ENCODE measurements at regions not wholly inside any gene's neighbourhood (a gene's known extent, or its start where the extent isn't known, plus 50 kb on each side); places are given as distances from the start of the nearest gene placed in this dataset.
"Not testable (repeated sequence)": the region's sequence is repeated elsewhere in the genome, so short reads cannot be mapped to it uniquely, and the experiment has no call there.

- no peaks in the 10 kb centered on the region for H3K27me3 ChIP-seq (ENCODE audit: low read depth, low read length)
Measured at GRCh38 chr12:16844875-16845274, 238.9 kb upstream of the LMO3 start.

GRCh38 chr12:16833376-16834015 lies 227.5 kb upstream of the LMO3 start:
- Histone ChIP-seq H3K27me3 (ENCODE audit: low read depth, low read length) (no peaks in the 10 kb centered on the region), H3K4me1 (ENCODE audit: control insufficient read depth in 1 of 2, insufficient read depth in 2 of 2, low read length in 2 of 2) (no peaks in the 10 kb centered on the region), H3K36me3 (ENCODE audit: control insufficient read depth in 1 of 2, insufficient read depth in 2 of 2, low read length in 2 of 2) (no peaks in the 10 kb centered on the region), H3K9me3 (ENCODE audit: control insufficient read depth in 1 of 2, low read length in 2 of 2) (no peaks in the 10 kb centered on the region), H3K27ac (ENCODE audit: low read length) (no peak overlapping the region), H3K4me3 (ENCODE audit: low read depth in 1 of 2, low read length in 2 of 2) (no peak overlapping the region)

More at GRCh38 chr12:16844875-16845274, 238.9 kb upstream of the LMO3 start:
- Histone ChIP-seq H3K4me1 (ENCODE audit: control insufficient read depth in 1 of 2, insufficient read depth in 2 of 2, low read length in 2 of 2) (no peaks in the 10 kb centered on the region), H3K4me3 (ENCODE audit: low read depth in 1 of 2, low read length in 2 of 2) (no peak overlapping the region), H3K36me3 (ENCODE audit: control insufficient read depth in 1 of 2, insufficient read depth in 2 of 2, low read length in 2 of 2) (no peaks in the 10 kb centered on the region), H3K27ac (ENCODE audit: low read length) (no peak overlapping the region), H3K9me3 (ENCODE audit: control insufficient read depth in 1 of 2, low read length in 2 of 2) (no peaks in the 10 kb centered on the region)

- Histone ChIP-seq H3K27me3 (ENCODE audit: low read depth, low read length) (no peaks in the 10 kb centered on the region), H3K4me1 (ENCODE audit: control insufficient read depth in 1 of 2, insufficient read depth in 2 of 2, low read length in 2 of 2) (no peaks in the 10 kb centered on the region), H3K36me3 (ENCODE audit: control insufficient read depth in 1 of 2, insufficient read depth in 2 of 2, low read length in 2 of 2) (no peaks in the 10 kb centered on the region), H3K4me3 (ENCODE audit: low read depth in 1 of 2, low read length in 2 of 2) (no peak overlapping the region), H3K27ac (ENCODE audit: low read length) (no peak overlapping the region), H3K9me3 (ENCODE audit: control insufficient read depth in 1 of 2, low read length in 2 of 2) (peaks cover 0 to 5% of the 10 kb centered on the region in 2 donors)
Measured at GRCh38 chr12:16828891-16829290, 222.9 kb upstream of the LMO3 start.

- no peaks in the 10 kb centered on the region for H3K9me3 ChIP-seq (ENCODE audit: control insufficient read depth in 1 of 2, low read length in 2 of 2)
- no peaks in the 10 kb centered on the region for H3K4me1 ChIP-seq (ENCODE audit: control insufficient read depth in 1 of 2, insufficient read depth in 2 of 2, low read length in 2 of 2)
- H3K27me3 ChIP-seq (ENCODE audit: low read depth, low read length): no peaks in the 10 kb centered on the region
- H3K4me3 ChIP-seq (ENCODE audit: low read depth in 1 of 2, low read length in 2 of 2): no peak overlapping the region
- no peaks in the 10 kb centered on the region for H3K36me3 ChIP-seq (ENCODE audit: control insufficient read depth in 1 of 2, insufficient read depth in 2 of 2, low read length in 2 of 2)
- no peak overlapping the region for H3K27ac ChIP-seq (ENCODE audit: low read length)
Measured at GRCh38 chr12:16807731-16808130, 201.8 kb upstream of the LMO3 start.

- no peaks in the 10 kb centered on the region for H3K9me3 ChIP-seq (ENCODE audit: control insufficient read depth in 1 of 2, low read length in 2 of 2)
- no peaks in the 10 kb centered on the region for H3K36me3 ChIP-seq (ENCODE audit: control insufficient read depth in 1 of 2, insufficient read depth in 2 of 2, low read length in 2 of 2)
- H3K4me1 ChIP-seq (ENCODE audit: control insufficient read depth in 1 of 2, insufficient read depth in 2 of 2, low read length in 2 of 2): no peaks in the 10 kb centered on the region
- no peaks in the 10 kb centered on the region for H3K27me3 ChIP-seq (ENCODE audit: low read depth, low read length)
- H3K27ac ChIP-seq (ENCODE audit: low read length): no peak overlapping the region
- H3K4me3 ChIP-seq (ENCODE audit: low read depth in 1 of 2, low read length in 2 of 2): no peak overlapping the region
Measured at GRCh38 chr12:16796168-16796567, 190.2 kb upstream of the LMO3 start.

- Histone ChIP-seq H3K9me3 (ENCODE audit: control insufficient read depth in 1 of 2, low read length in 2 of 2) (no peaks in the 10 kb centered on the region), H3K4me3 (ENCODE audit: low read depth in 1 of 2, low read length in 2 of 2) (no peak overlapping the region), H3K27ac (ENCODE audit: low read length) (no peak overlapping the region), H3K36me3 (ENCODE audit: control insufficient read depth in 1 of 2, insufficient read depth in 2 of 2, low read length in 2 of 2) (no peaks in the 10 kb centered on the region), H3K4me1 (ENCODE audit: control insufficient read depth in 1 of 2, insufficient read depth in 2 of 2, low read length in 2 of 2) (no peaks in the 10 kb centered on the region), H3K27me3 (ENCODE audit: low read depth, low read length) (no peaks in the 10 kb centered on the region)
Measured at GRCh38 chr12:16789204-16789790, 183.3 kb upstream of the LMO3 start.

- Histone ChIP-seq H3K36me3 (ENCODE audit: control insufficient read depth in 1 of 2, insufficient read depth in 2 of 2, low read length in 2 of 2) (no peaks in the 10 kb centered on the region), H3K4me1 (ENCODE audit: control insufficient read depth in 1 of 2, insufficient read depth in 2 of 2, low read length in 2 of 2) (no peaks in the 10 kb centered on the region), H3K27ac (ENCODE audit: low read length) (no peak overlapping the region), H3K27me3 (ENCODE audit: low read depth, low read length) (no peaks in the 10 kb centered on the region), H3K9me3 (ENCODE audit: control insufficient read depth in 1 of 2, low read length in 2 of 2) (no peaks in the 10 kb centered on the region), H3K4me3 (ENCODE audit: low read depth in 1 of 2, low read length in 2 of 2) (no peak overlapping the region)
Measured at GRCh38 chr12:16788506-16789203, 182.7 kb upstream of the LMO3 start.

GRCh38 chr12:16785953-16786352 lies 180.0 kb upstream of the LMO3 start:
- H3K4me3 ChIP-seq (ENCODE audit: low read depth in 1 of 2, low read length in 2 of 2): no peak overlapping the region
- H3K4me1 ChIP-seq (ENCODE audit: control insufficient read depth in 1 of 2, insufficient read depth in 2 of 2, low read length in 2 of 2): no peaks in the 10 kb centered on the region
- H3K27me3 ChIP-seq (ENCODE audit: low read depth, low read length): no peaks in the 10 kb centered on the region
- H3K9me3 ChIP-seq (ENCODE audit: control insufficient read depth in 1 of 2, low read length in 2 of 2): no peaks in the 10 kb centered on the region
- H3K27ac ChIP-seq (ENCODE audit: low read length): no peak overlapping the region
- no peaks in the 10 kb centered on the region for H3K36me3 ChIP-seq (ENCODE audit: control insufficient read depth in 1 of 2, insufficient read depth in 2 of 2, low read length in 2 of 2)

GRCh38 chr12:16785524-16785923 lies 179.6 kb upstream of the LMO3 start:
- Histone ChIP-seq H3K27me3 (ENCODE audit: low read depth, low read length) (no peaks in the 10 kb centered on the region), H3K9me3 (ENCODE audit: control insufficient read depth in 1 of 2, low read length in 2 of 2) (no peaks in the 10 kb centered on the region), H3K27ac (ENCODE audit: low read length) (no peak overlapping the region), H3K36me3 (ENCODE audit: control insufficient read depth in 1 of 2, insufficient read depth in 2 of 2, low read length in 2 of 2) (no peaks in the 10 kb centered on the region), H3K4me3 (ENCODE audit: low read depth in 1 of 2, low read length in 2 of 2) (no peak overlapping the region), H3K4me1 (ENCODE audit: control insufficient read depth in 1 of 2, insufficient read depth in 2 of 2, low read length in 2 of 2) (no peaks in the 10 kb centered on the region)

- H3K4me3 ChIP-seq (ENCODE audit: low read depth in 1 of 2, low read length in 2 of 2); H3K9me3 ChIP-seq (ENCODE audit: control insufficient read depth in 1 of 2, low read length in 2 of 2); H3K27ac ChIP-seq (ENCODE audit: low read length); H3K4me1 ChIP-seq (ENCODE audit: control insufficient read depth in 1 of 2, insufficient read depth in 2 of 2, low read length in 2 of 2); H3K36me3 ChIP-seq (ENCODE audit: control insufficient read depth in 1 of 2, insufficient read depth in 2 of 2, low read length in 2 of 2); H3K27me3 ChIP-seq (ENCODE audit: low read depth, low read length): not testable (repeated sequence)
Measured at GRCh38 chr12:16769129-16769528, 163.2 kb upstream of the LMO3 start.

- Histone ChIP-seq H3K9me3 (ENCODE audit: control insufficient read depth in 1 of 2, low read length in 2 of 2) (peaks cover 0 to 3% of the 10 kb centered on the region in 2 donors), H3K4me3 (ENCODE audit: low read depth in 1 of 2, low read length in 2 of 2) (no peak overlapping the region), H3K27ac (ENCODE audit: low read length) (no peak overlapping the region), H3K36me3 (ENCODE audit: control insufficient read depth in 1 of 2, insufficient read depth in 2 of 2, low read length in 2 of 2) (no peaks in the 10 kb centered on the region), H3K27me3 (ENCODE audit: low read depth, low read length) (no peaks in the 10 kb centered on the region), H3K4me1 (ENCODE audit: control insufficient read depth in 1 of 2, insufficient read depth in 2 of 2, low read length in 2 of 2) (no peaks in the 10 kb centered on the region)
Measured at GRCh38 chr12:16766736-16767135, 160.8 kb upstream of the LMO3 start.
